Erythroblast (primary cell): ENCODE measurements at regions not wholly inside any gene's neighbourhood (a gene's known extent, or its start where the extent isn't known, plus 50 kb on each side); places are given as distances from the start of the nearest gene placed in this dataset.
"Not testable (repeated sequence)": the region's sequence is repeated elsewhere in the genome, so short reads cannot be mapped to it uniquely, and the experiment has no call there.

ENCODE experiments used
- DNase-seq, 2 experiments: peaks; one replicate each; lab custom pipeline; 2025; lab: John Stamatoyannopoulos, UW
- GATA1 ChIP-seq: IDR thresholded peaks from 2 replicates; pipeline ENCODE4 v1.6.1; 2011; ENCODE audit warnings: low read depth, mild to moderate bottlenecking, control low read depth, low read length, moderate library complexity
- POLR2A ChIP-seq: IDR thresholded peaks from 2 replicates; pipeline ENCODE4 v1.6.1; 2011; ENCODE audit warnings: mild to moderate bottlenecking, low read length

- no peak for TF ChIP-seq POLR2A
- TF ChIP-seq GATA1, result no peak
- DNase-seq, result no peak
Observed at GRCh38 chr3:189419038-189419437, 212.2 kb upstream of the TP63 start.

DNA sequence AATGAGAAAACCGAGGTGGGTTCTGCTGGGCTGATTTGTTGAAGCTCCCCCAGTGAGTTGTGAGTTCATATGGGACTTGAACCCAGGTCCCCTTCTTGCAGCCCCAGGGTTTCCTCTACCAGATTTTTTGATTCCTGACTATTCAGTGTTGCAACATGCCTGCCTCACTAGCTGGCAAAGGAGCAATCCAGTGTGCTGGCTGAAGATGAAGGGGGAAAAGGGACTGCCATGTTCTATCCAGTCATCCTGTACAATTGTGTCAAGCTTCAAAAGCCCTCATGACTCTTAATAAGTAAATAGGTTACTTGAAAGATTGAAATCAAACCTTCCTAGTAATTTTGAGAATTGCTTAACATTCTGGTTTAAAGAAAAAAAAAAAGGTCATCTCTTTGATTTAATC, 211.5 kb upstream of the TP63 start:
- DNase-seq, result no peak
- TF ChIP-seq POLR2A (no peak), GATA1 (no peak)

DNA sequence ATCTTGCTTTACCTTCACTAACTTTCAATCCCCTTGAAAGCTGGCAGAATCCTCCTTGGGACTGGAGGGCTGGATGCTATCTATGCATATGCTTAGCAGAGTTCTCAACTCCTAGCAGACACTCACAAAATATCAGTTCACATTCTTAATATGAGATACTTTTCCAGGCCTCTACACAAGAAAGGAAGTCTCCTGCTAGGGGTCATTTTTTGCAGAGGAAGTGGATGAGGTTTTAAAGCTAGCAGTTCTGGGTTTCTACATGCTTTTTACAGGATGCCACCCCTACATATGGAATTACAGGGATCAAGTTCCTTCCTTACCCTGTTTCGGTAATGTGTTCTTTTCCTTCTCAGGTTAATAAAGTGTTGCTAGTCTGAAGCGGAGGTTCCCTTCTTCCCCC, 206.3 kb upstream of the TP63 start:
- no peak for DNase-seq
- TF ChIP-seq GATA1, result no peak
- no peak for TF ChIP-seq POLR2A

DNA sequence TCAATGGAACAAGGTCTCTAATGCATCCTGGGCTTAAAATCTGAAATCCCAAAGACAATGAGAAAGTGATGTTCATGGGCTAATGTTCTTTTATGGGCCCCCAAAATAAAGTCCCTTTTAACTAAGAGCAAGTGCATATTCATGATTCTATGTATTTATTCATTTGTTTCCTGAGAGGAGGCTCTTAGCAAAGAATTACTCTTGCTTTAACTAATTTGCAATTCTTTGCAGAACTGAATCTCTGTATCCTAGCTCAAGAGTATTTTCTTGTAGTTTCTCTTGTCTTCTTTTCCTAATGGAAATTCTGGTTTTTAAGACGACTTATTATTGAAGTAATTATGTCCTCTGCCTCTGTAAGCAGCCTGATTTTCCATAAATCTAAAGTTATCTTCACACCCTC, 202.2 kb upstream of the TP63 start:
- TF ChIP-seq GATA1, result no peak
- no peak for TF ChIP-seq POLR2A
- DNase-seq, result no peak

GRCh38 chr3:189430166-189430565, 201.0 kb upstream of the TP63 start:
- TF ChIP-seq GATA1 (no peak), POLR2A (no peak)
- DNase-seq, result no peak

DNA sequence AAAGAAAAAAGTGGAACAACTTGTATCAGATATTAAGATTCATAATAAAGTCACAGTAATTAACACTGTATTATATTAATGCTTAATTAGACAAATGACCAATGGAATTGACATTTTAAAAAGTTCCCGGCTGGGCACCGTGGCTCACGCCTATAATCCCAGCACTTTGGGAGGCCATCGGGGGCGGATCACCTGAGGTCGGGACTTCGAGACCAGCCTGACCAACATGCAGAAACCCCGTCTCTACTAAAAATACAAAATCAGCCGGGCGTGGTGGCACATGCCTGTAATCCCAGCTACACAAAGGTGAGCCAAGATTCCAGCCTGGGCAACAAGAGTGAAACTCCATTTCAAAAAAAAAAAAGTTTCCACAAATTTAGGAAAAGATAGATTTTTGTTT, 188.9 kb upstream of the TP63 start:
- not testable (repeated sequence) for DNase-seq

GRCh38 chr3:189446959-189447560, 184.1 kb upstream of the TP63 start:
- DNase-seq, result no peak
- TF ChIP-seq GATA1, result no peak
- no peak for TF ChIP-seq POLR2A

- no peak for DNase-seq
- no peak for TF ChIP-seq GATA1
- no peak for TF ChIP-seq POLR2A
Observed at GRCh38 chr3:189449084-189449483, 182.1 kb upstream of the TP63 start.

DNA sequence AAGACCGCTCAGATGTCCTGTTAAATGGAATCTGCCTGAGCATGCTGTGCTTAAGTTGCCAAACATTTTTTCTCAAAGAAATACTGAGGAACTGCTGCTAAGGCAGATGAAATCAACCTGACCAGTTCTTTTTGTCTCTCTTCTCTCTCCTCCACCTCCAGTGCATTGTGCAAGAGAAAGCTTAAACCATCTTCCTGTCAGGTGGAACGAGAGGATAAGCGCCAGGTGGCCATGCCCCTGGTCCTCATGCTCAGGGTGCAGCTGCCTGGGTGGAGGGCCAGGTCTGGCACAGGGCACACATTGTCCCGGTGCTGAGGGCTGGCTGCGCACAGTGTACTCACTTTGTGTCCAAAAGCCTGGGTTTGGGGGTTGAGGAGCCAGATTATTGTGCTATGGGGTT, 176.2 kb upstream of the TP63 start:
- no peak for DNase-seq

GRCh38 chr3:189455641-189456417, 175.4 kb upstream of the TP63 start:
- TF ChIP-seq GATA1 (no peak), POLR2A (no peak)
- DNase-seq, result no peak

More for the DNA sequence above, 176.2 kb upstream of the TP63 start:
- no peak for TF ChIP-seq GATA1
- no peak for TF ChIP-seq POLR2A

- DNase-seq, result no peak
- TF ChIP-seq GATA1, result no peak
- TF ChIP-seq POLR2A, result no peak
Observed at GRCh38 chr3:189457201-189457607, 174.0 kb upstream of the TP63 start.

DNA sequence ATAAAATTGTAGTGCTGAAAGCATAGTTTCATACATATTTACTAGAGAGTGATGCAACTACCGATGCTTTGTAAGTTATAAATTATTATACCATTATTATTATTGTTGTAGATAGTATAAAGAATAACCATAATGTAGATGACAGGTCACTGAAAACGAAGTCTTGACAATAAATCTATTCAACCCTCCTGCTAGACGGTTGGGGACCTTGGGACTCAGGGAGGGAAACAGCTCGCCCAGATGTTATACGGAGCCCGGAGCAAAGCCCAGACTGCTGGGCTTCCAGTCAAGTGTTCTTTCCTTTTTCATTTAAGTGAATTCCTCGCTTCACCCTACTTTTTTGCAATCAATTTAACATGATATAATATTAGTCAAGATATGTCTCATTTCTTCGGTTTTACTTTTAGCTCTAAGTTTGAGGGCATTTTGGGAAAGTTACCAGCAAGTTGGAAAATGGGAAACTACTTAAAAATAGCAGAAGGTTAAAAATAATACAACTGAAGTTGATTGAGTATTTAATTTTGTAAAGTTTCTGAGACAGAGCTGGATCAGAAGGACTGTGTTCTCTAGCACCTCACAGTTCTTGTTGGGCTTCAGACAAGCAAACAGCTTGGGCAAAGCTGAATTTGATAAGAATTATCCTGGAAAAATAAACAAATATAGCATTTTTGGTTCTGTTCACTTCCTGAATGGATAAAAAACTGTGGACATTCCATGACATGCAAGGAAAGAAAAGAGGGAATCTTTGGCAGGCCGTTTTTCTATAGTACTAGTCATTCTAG, 173.4 kb upstream of the TP63 start:
- TF ChIP-seq POLR2A (no peak), GATA1 (no peak)
- no peak for DNase-seq

GRCh38 chr3:189458528-189458927, 172.7 kb upstream of the TP63 start:
- TF ChIP-seq POLR2A, result no peak
- TF ChIP-seq GATA1, result no peak
- peak; percentile 3 to 11 for DNase-seq

GRCh38 chr3:189459231-189459630, 172.0 kb upstream of the TP63 start:
- no peak for DNase-seq
- TF ChIP-seq POLR2A, result no peak
- no peak for TF ChIP-seq GATA1
